NCI-H2029 treated with DMSO at 0.1 percent for 48 hours (cell line): ENCODE measurements at regions not wholly inside any gene's neighbourhood (a gene's known extent, or its start where the extent isn't known, plus 50 kb on each side); places are given as distances from the start of the nearest gene placed in this dataset.
"Not testable (repeated sequence)": the region's sequence is repeated elsewhere in the genome, so short reads cannot be mapped to it uniquely, and the experiment has no call there.

Experiments used
- DNase-seq: peaks from one replicate; lab custom pipeline; 2025; lab: John Stamatoyannopoulos, UW

GRCh38 chr13:44812818-44813217 is 176.5 kb downstream of the NUFIP1 start:
- no peak for DNase-seq

- peak; percentile 25 for DNase-seq
These were observed 179.0 kb downstream of the NUFIP1 start for GRCh38 chr13:44810061-44810840.

GRCh38 chr13:44809190-44809589 is 180.1 kb downstream of the NUFIP1 start:
- DNase-seq = no peak

- no peak for DNase-seq
These were observed 181.1 kb downstream of the NUFIP1 start for GRCh38 chr13:44808185-44808584.

GRCh38 chr13:44807449-44808034 is 181.7 kb downstream of the NUFIP1 start:
- DNase-seq = no peak

GRCh38 chr13:44806826-44807225 is 182.4 kb downstream of the NUFIP1 start:
- no peak for DNase-seq

GRCh38 chr13:44805585-44805984 is 183.7 kb downstream of the NUFIP1 start:
- no peak for DNase-seq

- no peak for DNase-seq
These were observed 185.9 kb downstream of the NUFIP1 start for GRCh38 chr13:44803390-44803789.

GRCh38 chr13:44802491-44802890 is 186.8 kb downstream of the NUFIP1 start:
- DNase-seq = no peak

- no peak for DNase-seq
These were observed 187.3 kb downstream of the NUFIP1 start for GRCh38 chr13:44801990-44802389.

- DNase-seq = no peak
These were observed 188.6 kb downstream of the NUFIP1 start for GRCh38 chr13:44800626-44801025.

GRCh38 chr13:44797685-44798084 is 191.6 kb downstream of the NUFIP1 start:
- no peak for DNase-seq

- peak; percentile 4 for DNase-seq
These were observed 192.4 kb downstream of the NUFIP1 start for GRCh38 chr13:44796597-44797490.

GRCh38 chr13:44796039-44796438 is 193.2 kb downstream of the NUFIP1 start:
- DNase-seq = not testable (repeated sequence)

GRCh38 chr13:44795176-44795575 is 194.1 kb downstream of the NUFIP1 start:
- no peak for DNase-seq

- no peak for DNase-seq
These were observed 197.2 kb downstream of the NUFIP1 start for GRCh38 chr13:44792096-44792495.

GRCh38 chr13:44790289-44790688 is 199.0 kb downstream of the NUFIP1 start:
- DNase-seq = no peak

- DNase-seq = no peak
These were observed 201.7 kb downstream of the NUFIP1 start for GRCh38 chr13:44787617-44788016.

GRCh38 chr13:44786756-44787155 is 202.5 kb downstream of the NUFIP1 start:
- DNase-seq = no peak

- no peak for DNase-seq
These were observed 203.9 kb downstream of the NUFIP1 start for GRCh38 chr13:44785401-44785800.

- DNase-seq = no peak
These were observed 204.6 kb downstream of the NUFIP1 start for GRCh38 chr13:44784708-44785080.

- no peak for DNase-seq
These were observed 205.1 kb downstream of the NUFIP1 start for GRCh38 chr13:44783994-44784707.
